Vagina (tissue), 2 donors: ENCODE measurements at regions not wholly inside any gene's neighbourhood (a gene's known extent, or its start where the extent isn't known, plus 50 kb on each side); places are given as distances from the start of the nearest gene placed in this dataset.

ENCODE experiments used
- DNase-seq, 2 donors: peaks; one replicate each; pipeline ENCODE4 v3.0.0-alpha.2; 2017; ENCODE audit errors: extremely low spot score in 2 of 2
- H3K27ac ChIP-seq: fragments of 200-600 bp; sonication (generic); one replicate; pipeline ENCODE4 v1.5.1; 2019
- H3K27me3 ChIP-seq: fragments of 200-600 bp; sonication (generic); one replicate; pipeline ENCODE4 v1.5.1; 2019
- H3K36me3 ChIP-seq, 2 donors: fragments of 200-600 bp; sonication (generic); one replicate each; pipeline ENCODE4 v1.5.1; 2017 to 2019
- H3K4me1 ChIP-seq: fragments of 200-600 bp; sonication (generic); one replicate; pipeline ENCODE4 v1.5.1; 2019
- H3K4me3 ChIP-seq, 2 donors: fragments of 200-600 bp; sonication (generic); 1 replicate in 1 of 2; 2 replicates in 1 of 2; pipeline ENCODE4 v1.5.1; 2016 to 2019
- H3K9me3 ChIP-seq: fragments of 200-600 bp; sonication (generic); one replicate; pipeline ENCODE4 v1.5.1; 2019
- CTCF ChIP-seq, 3 experiments: fragments of 450-650 bp in 2 of 3; fragments of 200-600 bp in 1 of 3; sonication (generic) in 1 of 3; IDR thresholded peaks; one replicate each; pipeline ENCODE4 v1.5.1; 2017 to 2019; ENCODE audit warnings: antibody characterized with exemption in 3 of 3, mild to moderate bottlenecking in 2 of 3, moderate library complexity in 2 of 3
- POLR2A ChIP-seq, 2 donors: fragments of 450-650 bp; IDR thresholded peaks; one replicate each; pipeline ENCODE4 v1.6.1; 2017; ENCODE audit warnings: antibody characterized with exemption in 2 of 2, mild to moderate bottlenecking in 2 of 2, moderate library complexity in 2 of 2
- POLR2AphosphoS5 ChIP-seq, 2 donors: sonication (generic); formaldehyde crosslinking; IDR thresholded peaks; one replicate each; pipeline ENCODE4 v1.9.0; 2017; ENCODE audit warnings: antibody characterized with exemption in 2 of 2, mild to moderate bottlenecking in 2 of 2, low read depth in 1 of 2; ENCODE audit not compliant: insufficient read depth in 1 of 2
- intact Hi-C: fragments of 100-400 bp; cut with DNase I; formaldehyde crosslinking; loops from one replicate; pipeline ENCODE4 v1.15.1; 2023

GRCh38 chr16:59478838-59479237 lies 744.7 kb upstream of the GOT2 start:
- TF ChIP-seq CTCF (IDR thresholded peaks at IDR 0.05) (no peak), POLR2A (IDR thresholded peaks at IDR 0.05) (no peak), POLR2AphosphoS5 (IDR thresholded peaks at IDR 0.05; ENCODE audit: insufficient read depth in 1 of 2, low read depth in 1 of 2) (no peak)
- Histone ChIP-seq H3K4me1 (no peaks in the 10 kb centered on the region), H3K36me3 (no peaks in the 10 kb centered on the region), H3K4me3 (no peak overlapping the region), H3K9me3 (no peaks in the 10 kb centered on the region), H3K27ac (no peak overlapping the region), H3K27me3 (no peaks in the 10 kb centered on the region)
- intact Hi-C loops, result no loop called here
- DNase-seq, result no peak

- DNase-seq, result no peak
- Histone ChIP-seq H3K27ac (no peak overlapping the region), H3K27me3 (no peaks in the 10 kb centered on the region), H3K4me1 (no peaks in the 10 kb centered on the region), H3K9me3 (no peaks in the 10 kb centered on the region), H3K36me3 (no peaks in the 10 kb centered on the region), H3K4me3 (no peak overlapping the region)
- TF ChIP-seq POLR2A (IDR thresholded peaks at IDR 0.05) (no peak), CTCF (IDR thresholded peaks at IDR 0.05) (no peak), POLR2AphosphoS5 (IDR thresholded peaks at IDR 0.05; ENCODE audit: insufficient read depth in 1 of 2, low read depth in 1 of 2) (no peak)
- intact Hi-C loops, result no loop called here
Observed at GRCh38 chr16:59470556-59470955, 736.4 kb upstream of the GOT2 start.

- Histone ChIP-seq H3K36me3 (no peaks in the 10 kb centered on the region), H3K27ac (no peak overlapping the region), H3K4me3 (no peak overlapping the region), H3K9me3 (no peaks in the 10 kb centered on the region), H3K4me1 (no peaks in the 10 kb centered on the region), H3K27me3 (no peaks in the 10 kb centered on the region)
- TF ChIP-seq POLR2A (IDR thresholded peaks at IDR 0.05), result no peak
- TF ChIP-seq CTCF (IDR thresholded peaks at IDR 0.05), result no peak
- TF ChIP-seq POLR2AphosphoS5 (IDR thresholded peaks at IDR 0.05; ENCODE audit: insufficient read depth in 1 of 2, low read depth in 1 of 2), result no peak
- intact Hi-C loops, result no loop called here
- DNase-seq, result no peak
Observed at GRCh38 chr16:59469266-59469665, 735.1 kb upstream of the GOT2 start.

- Histone ChIP-seq H3K36me3 (no peaks in the 10 kb centered on the region), H3K4me1 (no peaks in the 10 kb centered on the region), H3K27me3 (no peaks in the 10 kb centered on the region), H3K9me3 (no peaks in the 10 kb centered on the region), H3K4me3 (no peak overlapping the region), H3K27ac (no peak overlapping the region)
- TF ChIP-seq POLR2AphosphoS5 (IDR thresholded peaks at IDR 0.05; ENCODE audit: insufficient read depth in 1 of 2, low read depth in 1 of 2) (no peak), POLR2A (IDR thresholded peaks at IDR 0.05) (no peak), CTCF (IDR thresholded peaks at IDR 0.05) (no peak)
- intact Hi-C loops, result no loop called here
- no peak for DNase-seq
Observed at GRCh38 chr16:59463776-59464175, 729.7 kb upstream of the GOT2 start.

GRCh38 chr16:59459806-59460205 lies 725.7 kb upstream of the GOT2 start:
- H3K4me1 ChIP-seq, result no peaks in the 10 kb centered on the region
- no peak for TF ChIP-seq POLR2AphosphoS5 (IDR thresholded peaks at IDR 0.05; ENCODE audit: insufficient read depth in 1 of 2, low read depth in 1 of 2)
- no peak for TF ChIP-seq POLR2A (IDR thresholded peaks at IDR 0.05)
- no peak for TF ChIP-seq CTCF (IDR thresholded peaks at IDR 0.05)

More at GRCh38 chr16:59459806-59460205, 725.7 kb upstream of the GOT2 start:
- H3K27me3 ChIP-seq, result no peaks in the 10 kb centered on the region
- no peak overlapping the region for H3K27ac ChIP-seq
- no peaks in the 10 kb centered on the region for H3K9me3 ChIP-seq
- no peaks in the 10 kb centered on the region for H3K36me3 ChIP-seq
- no peak for DNase-seq
- no peak overlapping the region for H3K4me3 ChIP-seq
- intact Hi-C loops, result no loop called here
